NCI-H1105 treated with DMSO at 0.1 percent for 48 hours (cell line): ENCODE measurements at regions not wholly inside any gene's neighbourhood (a gene's known extent, or its start where the extent isn't known, plus 50 kb on each side); places are given as distances from the start of the nearest gene placed in this dataset.

Experiments
- DNase-seq: peaks from one replicate; lab custom pipeline; 2025; lab: John Stamatoyannopoulos, UW

GRCh38 chr3:194218646-194219453 is 82.9 kb downstream of the HES1 start:
- DNase-seq, result no peak

DNA sequence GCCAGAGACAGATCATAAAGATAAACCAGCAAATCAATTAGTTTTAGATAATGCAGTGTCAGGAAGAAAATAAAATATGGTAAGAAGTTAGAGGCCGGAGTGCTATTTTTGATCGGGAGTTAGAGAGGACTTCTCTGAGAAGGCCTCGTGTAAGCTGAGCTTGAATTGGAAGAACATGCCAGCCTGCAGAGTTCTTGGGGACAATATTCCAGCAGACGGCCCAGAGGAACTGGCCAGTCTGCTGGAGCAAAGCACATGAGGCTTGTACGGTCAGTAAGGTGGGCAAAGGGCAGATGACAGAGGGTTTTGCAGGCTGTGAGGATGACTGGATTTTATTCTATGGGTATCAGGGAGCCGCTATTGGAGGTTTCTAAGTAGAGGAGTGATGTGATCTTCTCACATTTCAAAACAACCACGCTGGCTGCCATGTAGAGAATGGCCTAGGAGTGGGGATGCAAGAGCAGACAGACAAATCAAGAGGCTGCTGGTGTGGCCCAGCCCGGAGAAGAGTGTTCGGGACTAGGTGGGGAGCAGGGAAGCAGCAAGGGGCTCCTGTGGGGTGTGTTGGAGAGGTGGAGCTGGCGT is 84.0 kb downstream of the HES1 start:
- no peak for DNase-seq

DNA sequence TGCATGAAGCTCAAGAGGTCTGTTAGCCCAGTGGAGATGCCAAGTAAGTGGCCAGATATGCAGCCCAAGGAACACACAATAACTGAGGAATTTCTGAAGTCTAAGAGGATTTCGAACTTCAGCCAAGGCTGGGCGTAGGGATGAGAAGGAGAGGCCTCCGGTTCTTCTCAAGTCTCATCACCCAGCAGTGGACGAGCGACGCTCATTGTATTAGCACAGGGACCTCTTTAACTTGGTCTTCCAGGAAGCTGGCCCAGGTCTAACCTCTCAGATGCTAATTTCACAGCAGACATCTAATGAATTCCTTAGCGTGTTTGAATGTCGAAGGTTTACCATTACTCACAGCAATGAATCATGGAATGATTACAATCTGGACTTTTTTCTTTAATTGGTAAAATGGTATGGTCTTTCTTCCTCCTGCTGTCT is 85.0 kb downstream of the HES1 start:
- no peak for DNase-seq

DNA sequence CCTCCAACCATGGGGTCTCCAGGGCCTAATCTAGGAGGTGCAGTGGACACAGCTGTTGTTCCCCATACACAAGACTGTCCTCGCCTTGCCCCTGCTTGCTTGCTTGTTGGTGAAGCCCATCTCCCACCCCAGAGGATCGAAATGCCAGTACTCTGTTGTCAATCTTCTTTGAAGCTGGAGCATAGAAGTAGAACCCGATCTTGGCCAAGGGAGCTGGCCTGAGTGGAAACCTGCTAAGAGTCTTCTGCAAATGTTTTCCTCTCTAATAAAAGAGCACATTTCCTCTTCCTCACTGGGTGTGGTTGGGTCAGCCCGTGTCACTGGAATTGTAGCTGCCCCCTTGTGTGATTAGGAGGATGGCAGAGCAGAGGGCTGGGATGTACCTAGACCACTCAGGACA is 85.4 kb downstream of the HES1 start:
- DNase-seq, result no peak

GRCh38 chr3:194223951-194224350 is 88.0 kb downstream of the HES1 start:
- DNase-seq, result no peak

- peak; percentile 18 for DNase-seq
These were observed 88.8 kb downstream of the HES1 start for GRCh38 chr3:194224471-194225417.

- DNase-seq, result no peak
These were observed 89.5 kb downstream of the HES1 start for GRCh38 chr3:194225418-194225812.

- no peak for DNase-seq
These were observed 90.2 kb downstream of the HES1 start for GRCh38 chr3:194225988-194226663.

- no peak for DNase-seq
These were observed 96.2 kb downstream of the HES1 start for GRCh38 chr3:194231929-194232832.

DNA sequence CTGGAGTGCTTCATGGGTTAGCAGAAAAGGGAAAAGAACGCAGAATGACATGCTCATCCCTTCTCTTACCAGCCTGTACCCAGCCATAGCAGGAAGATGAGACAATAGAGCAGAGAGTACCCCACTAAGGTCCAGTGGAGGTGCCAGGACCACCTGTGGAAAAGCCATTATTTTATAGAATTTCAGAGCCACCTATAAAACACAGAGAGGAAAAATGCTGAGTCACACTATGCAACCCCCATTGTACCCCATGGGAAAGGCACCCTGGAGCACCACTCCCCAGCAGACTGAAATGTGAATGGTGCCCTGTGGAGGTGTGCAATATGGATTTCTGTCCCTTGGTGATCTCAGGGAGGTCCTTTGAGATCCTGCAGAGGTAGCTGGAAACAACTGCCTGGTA is 97.2 kb downstream of the HES1 start:
- no peak for DNase-seq

DNA sequence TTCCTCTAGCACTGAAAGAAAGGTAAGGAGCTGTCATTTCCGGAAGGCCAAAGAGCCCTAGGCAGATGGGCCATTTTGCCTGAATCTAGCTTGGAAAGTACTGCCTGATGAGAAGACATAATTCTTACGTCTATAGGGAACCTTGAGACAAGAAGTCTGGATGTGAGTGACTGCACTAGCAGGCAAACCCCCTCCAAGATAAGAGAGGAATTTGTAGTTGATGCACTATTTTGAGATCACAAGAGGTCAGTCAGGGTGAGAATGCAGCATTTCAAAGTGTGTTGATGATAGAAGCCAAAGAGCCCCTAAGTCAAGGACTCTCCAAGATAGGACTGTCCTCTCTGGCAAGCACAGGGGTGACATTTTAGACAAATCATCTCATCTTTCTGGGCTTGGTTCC is 99.2 kb downstream of the HES1 start:
- DNase-seq, result no peak

- DNase-seq, result no peak
These were observed 101.2 kb downstream of the HES1 start for GRCh38 chr3:194237110-194237509.

GRCh38 chr3:194240766-194241165 is 104.8 kb downstream of the HES1 start:
- DNase-seq, result no peak

DNA sequence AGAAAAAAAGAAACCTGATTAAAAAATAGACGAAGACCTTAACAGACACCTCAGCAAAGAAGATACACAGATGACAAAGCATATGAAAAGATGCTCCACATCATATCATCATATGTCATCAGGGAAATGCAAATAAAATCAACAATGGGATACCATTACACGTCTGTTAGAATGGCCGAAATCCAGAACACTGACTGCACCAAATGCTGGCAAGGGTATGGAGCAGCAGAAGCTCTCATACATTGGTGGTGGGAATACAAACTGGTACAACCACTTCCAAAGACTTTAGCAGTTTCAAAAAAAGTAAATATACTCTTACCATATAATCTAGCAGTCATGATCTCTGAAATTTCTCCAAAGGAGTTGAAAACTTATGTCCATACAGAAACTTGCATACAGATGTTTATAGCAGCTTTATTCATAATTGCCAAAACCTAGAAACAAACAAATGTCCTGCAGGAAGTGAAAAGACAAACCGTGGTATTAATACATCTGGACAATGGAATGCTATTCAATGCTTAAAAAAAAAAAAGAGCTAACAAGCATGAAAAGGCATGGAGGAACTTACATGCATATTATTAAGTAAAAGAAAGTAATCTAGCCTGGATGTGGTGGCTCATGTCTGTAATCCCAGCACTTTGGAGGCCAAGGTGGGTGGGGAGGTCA is 107.4 kb downstream of the HES1 start:
- DNase-seq, result no peak

DNA sequence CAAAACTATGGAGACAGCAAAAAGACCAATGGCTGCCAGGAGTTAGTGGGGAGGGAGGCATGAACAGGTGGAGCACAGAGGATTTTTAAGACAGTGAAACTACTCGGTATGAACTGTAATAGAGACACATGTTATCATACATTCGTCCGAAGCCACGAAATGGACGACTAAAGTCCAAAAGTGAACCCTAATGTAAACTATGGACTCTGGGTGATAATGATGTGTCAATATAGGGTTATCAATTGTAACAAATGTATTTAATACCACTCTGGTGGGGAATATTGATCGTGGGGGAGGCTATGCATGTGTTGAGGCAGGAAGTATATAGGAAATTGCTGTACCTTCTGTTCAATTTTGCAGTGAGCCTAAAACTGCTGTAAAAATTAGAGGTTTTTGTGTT is 107.0 kb downstream of the CPN2 start:
- DNase-seq, result no peak

DNA sequence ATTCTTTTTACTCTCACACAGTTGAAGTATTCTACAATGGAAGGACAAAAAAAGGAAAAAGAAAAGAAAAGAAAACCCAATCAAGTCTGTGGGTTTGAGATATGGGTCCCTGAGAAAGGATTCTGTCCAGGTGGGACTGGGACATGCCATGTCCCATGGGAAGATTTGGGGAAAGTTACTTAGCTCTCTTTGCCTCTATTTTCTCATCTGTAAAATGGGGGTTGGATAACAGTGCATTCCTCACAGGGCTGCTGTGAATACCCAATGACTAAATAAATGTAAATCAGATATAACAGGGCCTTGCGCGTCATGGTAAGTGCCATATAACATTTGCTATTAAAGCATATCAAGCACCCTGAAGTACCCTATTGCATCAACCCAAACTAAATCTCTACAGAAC is 105.7 kb downstream of the CPN2 start:
- no peak for DNase-seq

DNA sequence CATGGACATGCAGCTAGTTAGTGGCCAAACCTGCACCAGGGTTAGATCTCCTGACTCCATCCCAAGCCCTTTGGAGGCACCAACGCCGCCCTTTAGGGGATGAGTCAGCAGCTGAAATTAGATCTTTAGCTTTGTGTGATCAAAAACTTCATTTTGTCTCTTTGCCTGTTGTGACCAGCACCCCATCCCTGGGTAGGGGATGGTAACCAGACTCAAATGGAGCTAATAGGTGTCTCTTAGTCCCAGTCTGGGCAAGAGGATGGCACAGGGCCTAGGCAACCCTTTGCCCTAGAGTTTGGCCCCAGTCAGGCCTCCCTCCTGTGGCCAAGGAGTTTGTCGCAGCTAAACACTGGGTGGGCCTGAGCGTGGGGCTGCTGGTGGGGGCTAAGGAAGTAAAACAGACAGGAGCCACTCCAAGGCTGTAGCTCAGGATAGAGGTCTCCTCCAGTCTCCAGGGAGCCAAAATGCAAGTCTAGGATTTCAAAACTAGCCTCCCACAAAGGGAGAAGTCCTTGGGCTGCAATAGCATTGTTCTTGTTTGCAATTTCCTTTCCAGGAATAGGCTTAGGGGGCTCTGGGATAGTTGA is 105.1 kb downstream of the CPN2 start:
- DNase-seq, result no peak

DNA sequence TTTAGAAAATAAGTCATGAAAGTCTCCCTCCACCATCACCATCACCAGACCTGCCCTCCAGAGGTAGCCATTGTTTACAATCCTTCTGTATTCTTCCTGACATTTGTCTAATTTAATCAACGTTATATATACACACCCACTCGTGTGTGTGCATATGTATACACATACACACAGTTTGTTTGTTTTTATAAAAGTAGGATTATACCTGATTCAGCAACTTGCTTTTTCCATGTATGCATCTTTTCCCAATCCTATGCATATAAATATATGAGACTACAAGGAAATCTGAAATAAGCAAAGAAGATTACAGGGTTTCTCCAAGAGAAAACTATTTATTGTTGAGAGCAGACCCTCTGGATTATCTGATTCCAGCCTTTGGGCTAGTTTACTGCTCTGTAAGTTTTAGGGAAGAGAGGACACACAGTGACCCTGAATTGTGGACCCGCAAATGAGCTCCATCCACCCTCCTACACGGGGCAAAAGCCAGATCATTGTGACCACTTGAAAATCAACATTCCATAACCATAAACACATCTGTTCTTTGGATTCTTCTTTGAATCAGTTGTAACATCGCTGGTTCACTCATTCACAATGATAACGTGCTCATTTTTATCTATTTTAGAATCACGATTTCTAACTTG is 104.3 kb downstream of the CPN2 start:
- no peak for DNase-seq

DNA sequence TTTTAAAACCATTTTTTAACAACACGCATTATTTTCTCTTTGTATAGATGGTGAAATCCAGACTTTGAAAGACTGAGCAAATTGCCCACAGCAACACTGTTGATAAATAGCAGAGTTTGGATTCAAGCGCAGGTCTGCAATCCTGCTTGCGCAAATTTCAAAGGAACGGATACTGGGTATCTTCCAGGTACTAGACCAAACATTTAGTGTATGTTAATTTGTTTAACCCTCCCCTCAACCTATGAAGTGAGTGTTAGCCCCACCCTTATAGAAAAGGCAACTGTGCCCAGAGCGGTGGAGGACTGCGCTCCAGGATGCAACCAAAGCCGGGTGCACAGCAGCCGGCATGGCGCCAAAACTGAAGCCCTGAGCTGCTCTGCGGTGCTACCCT is 103.8 kb downstream of the CPN2 start:
- no peak for DNase-seq
